Endometrium (tissue), 2 donors: ENCODE measurements at regions not wholly inside any gene's neighbourhood (a gene's known extent, or its start where the extent isn't known, plus 50 kb on each side); places are given as distances from the start of the nearest gene placed in this dataset.

ENCODE experiments used
- FAIRE-seq: peaks from 2 replicates; lab custom pipeline; 2012; peaks lifted over from hg19 to GRCh38; lab: Jason Lieb, UNC
- donor health status: control.
- donor health status: control.

DNA sequence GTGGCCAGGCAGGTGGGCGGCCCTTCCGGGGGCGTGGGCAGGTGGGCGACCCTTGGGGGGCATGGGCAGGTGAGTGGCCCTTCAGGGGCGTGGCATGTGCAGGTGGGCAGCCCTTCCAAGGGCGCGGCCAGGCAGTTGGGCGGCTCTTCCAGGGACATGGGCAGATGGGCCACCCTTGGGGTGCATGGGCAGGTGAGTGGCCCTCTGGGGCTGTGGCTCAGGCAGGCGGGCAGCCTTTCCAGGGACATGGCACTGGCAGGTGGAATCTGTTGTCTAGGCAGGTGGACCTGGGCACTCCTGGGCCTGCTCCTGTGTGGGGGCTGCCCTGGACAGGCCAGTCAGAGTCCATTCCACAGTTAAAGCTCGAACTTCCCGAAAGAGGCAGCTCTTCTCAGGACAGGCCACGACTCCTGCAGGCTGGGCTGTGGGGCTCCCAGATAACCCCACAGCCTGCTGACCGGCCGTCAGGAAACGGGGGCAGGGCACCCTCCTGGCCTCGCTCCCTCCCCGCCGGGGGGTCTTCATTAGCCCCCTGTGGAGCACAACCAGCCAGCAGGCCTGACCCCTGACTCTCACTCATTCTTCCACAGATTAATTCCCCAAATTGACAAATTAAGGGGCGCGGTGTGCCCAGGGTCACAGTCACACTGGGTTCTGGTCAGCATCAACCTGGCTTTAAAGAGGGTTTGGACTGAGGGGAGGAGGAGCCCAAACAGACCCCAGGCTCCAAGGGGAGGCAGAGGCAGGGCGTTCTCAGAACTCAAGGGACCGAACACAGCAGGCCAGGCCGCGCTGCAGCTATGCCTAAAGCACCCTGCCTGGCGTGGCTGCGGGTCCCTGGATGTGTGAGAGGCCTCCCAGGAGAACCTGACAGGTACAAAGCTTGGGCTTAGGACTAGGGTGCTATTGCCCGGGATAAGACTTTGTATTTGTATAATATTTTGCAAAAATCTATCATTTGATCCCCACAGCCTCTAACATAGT, 130.0 kb downstream of the DLL1 start:
- no peak for FAIRE-seq

- no peak for FAIRE-seq
These were observed 130.7 kb downstream of the DLL1 start for GRCh38 chr6:170160031-170160627.

- FAIRE-seq, result no peak
These were observed 131.6 kb downstream of the DLL1 start for GRCh38 chr6:170159022-170159965.

DNA sequence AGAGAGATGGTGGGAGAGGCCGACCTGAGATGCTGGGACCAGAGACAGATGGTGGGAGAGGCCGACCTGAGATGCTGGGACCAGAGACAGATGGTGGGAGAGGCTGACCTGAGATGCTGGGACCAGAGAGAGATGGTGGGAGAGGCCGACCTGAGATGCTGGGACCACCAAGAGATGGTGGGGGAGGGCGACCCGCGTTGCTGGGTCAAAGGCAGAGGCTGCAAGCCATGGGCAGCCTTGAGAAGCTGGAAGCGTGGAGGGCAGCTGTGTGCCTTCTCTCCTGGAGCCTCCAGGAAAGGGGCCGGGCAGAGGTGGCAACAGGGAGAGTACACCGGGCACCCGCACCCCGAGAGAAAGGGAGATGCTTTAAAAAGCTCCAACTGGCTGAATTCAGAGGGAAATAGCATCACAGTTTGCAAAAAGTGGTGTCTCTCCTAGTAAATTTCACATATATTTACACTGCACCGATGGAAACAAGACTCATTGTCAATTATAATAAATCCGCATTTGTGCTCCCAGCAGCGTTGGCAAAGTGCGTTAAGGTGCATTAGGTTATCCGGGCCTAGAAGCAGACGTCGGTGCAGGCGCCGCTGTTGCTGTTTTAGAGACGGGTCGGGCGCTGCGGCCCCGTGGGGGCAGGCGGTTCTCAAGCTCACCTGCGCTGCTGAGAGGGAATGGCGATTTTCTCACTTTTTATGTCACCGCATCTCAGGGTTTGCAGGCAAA, 132.4 kb downstream of the DLL1 start:
- no peak for FAIRE-seq

GRCh38 chr6:170157567-170158218, 133.2 kb downstream of the DLL1 start:
- FAIRE-seq, result no peak

- no peak for FAIRE-seq
These were observed 134.2 kb downstream of the DLL1 start for GRCh38 chr6:170156448-170157375.

- FAIRE-seq, result no peak
These were observed 135.2 kb downstream of the DLL1 start for GRCh38 chr6:170155464-170156196.

GRCh38 chr6:170153436-170154319, 137.2 kb downstream of the DLL1 start:
- FAIRE-seq, result no peak

DNA sequence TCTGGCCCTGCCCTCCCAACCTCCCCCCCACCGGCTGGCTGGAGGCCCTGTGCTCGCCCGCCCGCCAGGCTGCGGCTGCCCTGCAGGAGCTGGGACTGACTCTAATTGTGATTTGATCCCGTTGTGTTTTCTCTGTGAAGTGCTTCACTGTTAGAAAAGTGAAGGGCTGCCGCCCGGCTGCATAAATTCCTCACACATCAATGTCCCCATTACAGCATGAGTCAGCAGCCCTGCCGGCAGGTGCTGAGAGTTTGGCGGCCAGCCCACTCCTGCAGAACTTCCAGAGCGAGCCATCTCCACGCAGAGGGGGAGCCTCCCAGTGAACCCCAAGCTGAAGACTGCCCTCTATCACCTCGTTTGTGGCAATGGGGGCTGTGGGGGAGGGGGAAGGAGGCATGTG, 137.9 kb downstream of the DLL1 start:
- no peak for FAIRE-seq

DNA sequence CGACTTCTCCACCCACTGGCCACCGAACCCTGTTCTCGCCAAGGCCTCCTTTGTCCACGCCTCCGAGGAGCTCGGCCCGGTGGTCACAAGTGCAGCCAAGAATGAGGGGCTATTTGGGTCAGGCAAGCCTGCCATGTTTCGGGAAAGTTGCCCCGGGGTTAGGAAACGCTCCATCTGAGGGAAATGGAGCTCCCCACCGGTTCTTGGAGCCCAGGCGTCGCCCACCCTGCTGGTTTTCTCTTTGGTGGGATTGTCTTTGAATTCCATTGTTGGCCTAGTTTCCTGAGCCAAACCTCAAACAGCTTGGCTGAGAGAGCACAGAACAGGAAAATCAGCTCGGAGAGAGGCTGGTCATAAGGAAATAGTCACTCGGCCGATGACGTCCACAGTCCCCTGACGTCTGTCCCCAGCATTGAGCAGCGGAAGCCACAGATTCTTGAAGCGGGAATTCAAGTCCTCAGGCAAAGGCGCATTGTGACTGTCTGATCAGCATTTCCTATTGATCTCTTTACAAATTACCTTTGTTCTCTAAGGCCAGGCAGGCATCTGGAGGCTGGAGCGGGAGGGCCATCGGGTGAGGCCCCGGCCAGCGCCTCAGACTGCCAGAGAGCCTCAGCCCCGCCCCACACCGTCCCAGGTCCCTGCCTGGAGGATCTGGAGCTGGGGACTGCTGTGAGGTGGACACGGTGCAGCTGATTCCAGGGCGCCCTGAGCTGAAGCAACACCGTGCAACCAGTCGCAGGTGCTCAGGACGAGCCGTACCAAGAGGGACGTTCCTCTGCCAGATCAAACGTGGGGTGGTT, 138.6 kb downstream of the DLL1 start:
- FAIRE-seq, result no peak

GRCh38 chr6:170151804-170152123, 139.1 kb downstream of the DLL1 start:
- FAIRE-seq, result no peak

DNA sequence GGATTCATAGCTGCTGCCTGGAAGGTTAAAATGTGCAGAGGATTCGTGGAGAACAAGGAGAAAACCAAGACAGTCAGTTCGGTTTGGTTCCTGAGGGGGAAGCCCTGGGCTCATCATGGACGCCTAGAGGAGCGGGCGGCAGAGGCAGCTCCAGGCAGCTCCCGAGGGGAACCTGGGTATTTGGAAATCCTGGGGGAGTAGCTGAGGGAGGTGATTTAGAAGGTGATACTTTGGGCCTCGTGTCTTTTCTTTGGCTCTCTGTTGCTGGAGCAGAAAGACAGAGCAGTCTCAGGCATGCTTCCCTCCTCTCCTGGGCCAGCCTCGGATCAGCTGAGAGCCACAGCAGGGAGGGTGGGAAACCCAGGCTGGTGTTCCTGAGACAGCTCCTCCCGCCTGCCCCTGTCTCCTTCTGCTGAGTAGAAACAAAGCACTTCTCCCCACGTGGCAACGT, 139.5 kb downstream of the DLL1 start:
- FAIRE-seq, result no peak

DNA sequence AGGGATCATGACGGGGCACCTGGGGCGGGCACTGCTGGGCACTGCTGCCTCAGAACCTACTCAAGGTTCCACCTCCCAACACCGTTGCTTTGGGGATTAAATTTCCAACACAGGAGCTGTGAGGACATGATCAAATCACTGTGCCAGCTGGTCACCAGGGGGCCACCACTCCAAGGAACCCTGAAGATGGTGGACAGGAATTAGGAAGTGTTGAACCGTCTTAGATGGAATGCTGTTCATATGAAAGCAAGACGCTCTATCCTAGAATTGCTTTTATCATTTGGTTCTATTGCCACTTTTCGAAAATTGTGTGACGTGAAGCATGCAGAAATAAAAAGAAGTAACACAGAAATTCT, 140.3 kb downstream of the DLL1 start:
- no peak for FAIRE-seq

DNA sequence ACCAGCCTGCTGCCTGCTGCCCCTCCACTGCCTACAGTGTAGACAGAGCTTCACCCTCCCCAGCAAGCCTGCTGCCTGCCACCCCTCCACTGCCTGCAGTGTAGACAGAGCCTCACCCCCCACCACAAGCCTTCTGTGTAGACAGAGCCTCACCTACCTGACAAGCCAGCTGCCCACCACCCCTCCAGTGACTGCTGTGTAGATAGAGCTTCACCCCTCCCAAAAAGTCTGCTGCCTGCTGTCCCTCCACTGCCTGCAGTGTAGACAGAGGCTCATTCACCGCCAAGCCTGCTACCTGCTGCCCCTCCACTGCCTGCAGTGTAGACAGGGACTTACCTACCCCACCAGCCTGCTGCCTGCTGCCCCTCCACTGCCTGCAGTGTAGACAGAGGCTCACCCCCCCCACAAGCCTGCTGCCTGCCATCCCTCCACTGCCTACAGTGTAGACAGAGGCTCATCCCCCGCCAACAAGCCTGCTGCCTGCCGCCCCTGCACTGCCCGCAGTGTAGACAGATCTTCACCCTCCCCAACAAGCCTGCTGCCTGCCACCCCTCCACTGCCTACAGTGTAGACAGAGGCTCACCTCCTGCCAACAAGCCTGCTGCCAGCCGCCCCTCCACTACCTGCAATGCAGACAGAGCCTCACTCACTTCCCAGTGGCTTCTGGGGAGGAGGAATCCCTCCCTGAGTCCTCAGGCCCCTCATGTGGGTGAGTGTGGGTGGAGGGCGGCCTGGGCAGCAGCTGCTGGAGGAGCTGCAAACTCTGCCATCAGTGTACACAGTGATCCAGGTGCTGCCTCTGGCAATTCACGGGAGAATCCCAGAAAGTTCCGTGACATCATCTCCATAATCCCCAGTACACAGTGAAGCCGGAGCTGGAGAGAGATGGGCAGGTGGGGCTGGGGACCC, 140.9 kb downstream of the DLL1 start:
- FAIRE-seq, result no peak

DNA sequence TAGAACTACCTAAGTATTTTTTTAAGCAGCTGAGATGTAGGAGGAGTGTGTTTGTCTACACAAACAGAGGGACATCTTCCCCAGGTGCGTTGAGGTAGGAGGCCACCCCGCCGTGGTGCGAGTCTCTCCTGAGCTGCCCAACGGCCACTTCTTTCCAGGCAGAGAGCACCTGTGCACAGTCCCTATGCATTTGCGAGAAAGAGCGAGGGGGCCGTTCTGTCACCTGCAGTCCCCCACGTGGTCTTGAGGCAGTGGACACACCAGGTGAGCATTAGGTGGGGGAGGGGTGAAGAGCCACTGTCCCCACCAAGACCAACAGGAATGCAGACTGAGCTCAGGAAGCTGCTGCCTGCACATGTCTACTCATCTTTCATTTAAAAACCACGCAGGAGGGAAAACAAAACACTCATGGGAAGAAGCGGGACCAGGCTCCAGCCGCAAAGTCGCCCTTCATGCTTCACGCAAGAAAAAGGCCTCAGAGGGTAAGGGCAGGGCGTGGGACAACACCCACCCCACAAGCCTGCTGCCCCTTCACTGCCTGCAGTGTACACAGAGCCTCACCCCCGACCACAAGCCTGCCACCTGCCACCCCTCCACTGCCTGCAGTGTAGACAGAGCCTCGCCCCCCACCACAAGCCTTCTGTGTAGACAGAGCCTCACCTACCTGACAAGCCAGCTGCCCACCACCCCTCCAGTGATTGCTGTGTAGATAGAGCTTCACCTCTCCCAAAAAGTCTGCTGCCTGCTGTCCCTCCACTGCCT, 142.0 kb downstream of the DLL1 start:
- FAIRE-seq, result no peak
